NT2/D1 (cell line): ENCODE measurements at regions not wholly inside any gene's neighbourhood (a gene's known extent, or its start where the extent isn't known, plus 50 kb on each side); places are given as distances from the start of the nearest gene placed in this dataset.

Source experiments
- YY1 ChIP-seq: IDR thresholded peaks from 2 replicates; pipeline ENCODE4 v1.6.1; 2011; ENCODE audit not compliant: insufficient read length, insufficient read depth
- ZNF274 ChIP-seq: IDR thresholded peaks from 2 replicates; pipeline ENCODE4 v1.6.1; 2011; ENCODE audit warnings: mild to moderate bottlenecking, low read depth, low read length

DNA sequence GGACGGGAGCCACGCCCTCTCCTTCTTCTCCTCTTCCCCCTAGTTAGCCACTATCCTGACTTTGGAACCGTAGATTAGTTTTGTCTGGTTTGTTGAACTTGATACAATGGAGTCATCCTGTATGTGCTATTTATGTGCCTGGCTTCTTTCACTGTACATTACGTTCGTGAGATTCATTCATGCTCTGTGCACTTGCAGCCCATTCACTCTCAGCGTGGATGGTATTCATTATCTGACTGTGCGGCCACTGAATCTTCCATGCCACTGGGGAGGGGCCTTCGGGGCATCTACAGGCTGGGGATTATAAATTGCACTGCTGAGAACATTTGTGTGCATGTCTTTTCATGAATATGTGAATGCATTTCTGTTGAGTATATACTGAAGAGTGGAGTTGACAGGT, 262.5 kb downstream of the CDH26 start:
- TF ChIP-seq ZNF274: no peak
- TF ChIP-seq YY1: no peak
